ENCODE measurements at regions not wholly inside any gene's neighbourhood (a gene's known extent, or its start where the extent isn't known, plus 50 kb on each side); places are given as distances from the start of the nearest gene placed in this dataset.

DNA sequence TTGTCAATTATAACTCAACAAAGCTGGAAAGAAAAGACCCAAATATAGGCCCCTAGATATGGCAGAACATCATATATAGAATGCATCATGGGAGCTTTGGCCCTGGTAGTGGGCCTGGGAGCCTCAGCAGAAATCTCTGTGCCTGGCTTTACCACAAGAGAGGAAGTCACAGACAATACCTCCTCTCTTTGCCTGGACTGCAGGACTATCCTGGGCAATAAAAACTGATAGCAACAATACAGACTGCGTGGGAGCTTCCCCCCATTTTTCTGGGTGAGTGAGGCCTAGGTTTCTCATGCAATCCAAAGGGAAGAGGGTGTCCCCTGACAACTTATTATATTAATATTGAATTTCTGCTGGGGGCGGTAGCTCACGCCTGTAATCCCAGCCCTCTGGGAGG, 64.0 kb upstream of the NFKB1 start:
- Histone ChIP-seq H3K4me1 (ENCODE audit: insufficient read depth) (peaks cover 4% of the 10 kb centered on the region), H3K36me3 (no peaks in the 10 kb centered on the region), H3K27me3 (no peaks in the 10 kb centered on the region), H3K9me3 (no peaks in the 10 kb centered on the region), H3K4me3 (no peak overlapping the region), H3K27ac (no peak overlapping the region)
- DNase-seq: no peak
- TF ChIP-seq, protein P1, sequence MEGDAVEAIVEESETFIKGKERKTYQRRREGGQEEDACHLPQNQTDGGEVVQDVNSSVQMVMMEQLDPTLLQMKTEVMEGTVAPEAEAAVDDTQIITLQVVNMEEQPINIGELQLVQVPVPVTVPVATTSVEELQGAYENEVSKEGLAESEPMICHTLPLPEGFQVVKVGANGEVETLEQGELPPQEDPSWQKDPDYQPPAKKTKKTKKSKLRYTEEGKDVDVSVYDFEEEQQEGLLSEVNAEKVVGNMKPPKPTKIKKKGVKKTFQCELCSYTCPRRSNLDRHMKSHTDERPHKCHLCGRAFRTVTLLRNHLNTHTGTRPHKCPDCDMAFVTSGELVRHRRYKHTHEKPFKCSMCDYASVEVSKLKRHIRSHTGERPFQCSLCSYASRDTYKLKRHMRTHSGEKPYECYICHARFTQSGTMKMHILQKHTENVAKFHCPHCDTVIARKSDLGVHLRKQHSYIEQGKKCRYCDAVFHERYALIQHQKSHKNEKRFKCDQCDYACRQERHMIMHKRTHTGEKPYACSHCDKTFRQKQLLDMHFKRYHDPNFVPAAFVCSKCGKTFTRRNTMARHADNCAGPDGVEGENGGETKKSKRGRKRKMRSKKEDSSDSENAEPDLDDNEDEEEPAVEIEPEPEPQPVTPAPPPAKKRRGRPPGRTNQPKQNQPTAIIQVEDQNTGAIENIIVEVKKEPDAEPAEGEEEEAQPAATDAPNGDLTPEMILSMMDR (IDR thresholded peaks at IDR 0.05): no peak
- TF ChIP-seq POLR2A (IDR thresholded peaks at IDR 0.05): no peak
- TF ChIP-seq EP300 (IDR thresholded peaks at IDR 0.05): no peak
- intact Hi-C loops (cut with DNase I): loop anchor here in 2 of 4 donors (10.0 kb wide), 1 partner anchor 658 kb away; the partner anchor contains the start of gene BDH2 (in 2 of the 2)
- 78 to 100% (median 84%) methylated on average over 3 of the region's 3 CpGs for WGBS, 3 donors

DNA sequence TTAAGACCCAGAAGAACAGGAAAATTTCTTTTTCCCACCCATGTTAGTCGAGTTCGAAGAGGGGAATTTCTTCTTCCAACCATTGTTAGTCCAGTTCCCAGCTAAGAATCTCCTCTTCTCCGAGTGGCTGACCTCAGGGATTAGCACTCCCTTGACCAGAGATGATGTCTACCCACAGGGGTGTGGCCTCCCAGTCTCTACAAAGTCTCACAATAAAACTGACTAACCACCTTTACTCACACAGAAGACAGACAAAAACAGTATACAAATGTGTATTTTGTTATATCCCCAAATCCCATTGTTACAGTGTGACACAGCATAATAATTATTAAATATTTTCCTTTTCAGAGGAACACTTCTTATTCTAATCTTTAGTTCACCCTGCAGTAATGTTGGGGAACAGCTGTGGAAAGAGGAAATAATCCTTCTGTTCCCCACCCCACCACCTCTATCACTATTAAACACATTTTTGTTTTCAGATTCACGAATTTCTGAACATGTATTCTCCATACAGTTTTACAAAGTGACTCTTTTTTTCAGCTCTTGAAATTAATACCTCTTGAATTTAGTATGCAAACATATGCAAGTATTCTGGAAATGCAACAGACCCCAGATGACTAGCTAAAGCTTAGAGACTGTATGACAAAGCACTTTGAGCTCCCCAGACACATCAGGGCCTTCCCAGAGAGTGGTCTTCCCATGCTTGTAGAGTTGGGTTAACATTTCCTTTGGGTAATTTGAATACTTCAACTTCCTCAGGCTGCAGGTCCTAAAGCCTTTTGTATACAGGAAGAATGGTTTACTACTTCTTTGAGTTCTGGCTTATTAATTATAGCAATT, 62.5 kb upstream of the NFKB1 start:
- no peaks in the 10 kb centered on the region for H3K27me3 ChIP-seq
- H3K4me3 ChIP-seq: no peak overlapping the region
- 43 to 57% (median 55%) methylated on average over 4 of the region's 4 CpGs for WGBS, 3 donors
- no peaks in the 10 kb centered on the region for H3K9me3 ChIP-seq
- no peak for TF ChIP-seq POLR2A (IDR thresholded peaks at IDR 0.05)
- TF ChIP-seq, protein P1 (IDR thresholded peaks at IDR 0.05): no peak
- intact Hi-C loops (cut with DNase I): loop anchor here in 2 of 4 donors (10.0 kb wide), 1 partner anchor 656 kb away; the partner anchor contains the start of gene BDH2 (in 2 of the 2)
- H3K27ac ChIP-seq: peak overlapping the region in 1 of 2 donors; percentile 57
- DNase-seq: no peak
- H3K4me1 ChIP-seq (ENCODE audit: insufficient read depth): peaks cover 4% of the 10 kb centered on the region
- H3K36me3 ChIP-seq: no peaks in the 10 kb centered on the region

DNA sequence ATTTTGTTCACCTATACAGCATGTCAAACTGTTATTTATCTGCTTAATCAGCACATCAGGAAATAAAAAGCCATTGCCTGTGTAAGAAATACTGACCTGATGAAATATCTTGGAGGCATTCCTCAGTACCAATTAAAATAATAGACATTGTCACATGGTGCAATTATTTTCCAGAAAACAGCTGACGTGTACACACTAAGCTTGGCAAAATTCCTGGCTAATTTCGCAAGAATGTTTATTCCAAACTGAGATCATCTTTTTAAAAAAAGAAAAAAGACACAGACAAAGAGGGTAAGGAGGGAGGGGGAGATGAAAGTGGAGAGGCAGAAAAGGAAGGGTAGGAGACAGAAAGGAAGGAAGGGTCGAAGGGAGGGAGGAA, 61.9 kb upstream of the NFKB1 start:
- peaks cover 4% of the 10 kb centered on the region for H3K4me1 ChIP-seq (ENCODE audit: insufficient read depth)
- 4 to 8% (median 4%) methylated on average over 3 of the region's 3 CpGs for WGBS, 3 donors
- no peak overlapping the region for H3K4me3 ChIP-seq
- peak overlapping the region in 1 of 2 donors; percentile 57 for H3K27ac ChIP-seq
- TF ChIP-seq EP300 (IDR thresholded peaks at IDR 0.05) (peak; percentile 74), POLR2A (IDR thresholded peaks at IDR 0.05) (no peak)
- TF ChIP-seq, protein P1 (IDR thresholded peaks at IDR 0.05): no peak
- H3K9me3 ChIP-seq: no peaks in the 10 kb centered on the region
- DNase-seq: peak in 2 of 5 donors; percentile 13 to 58
- H3K27me3 ChIP-seq: no peaks in the 10 kb centered on the region
- no peaks in the 10 kb centered on the region for H3K36me3 ChIP-seq
- intact Hi-C loops (cut with DNase I): loop anchor here in 2 of 4 donors (10.0 kb wide), 1 partner anchor 656 kb away; the partner anchor contains the start of gene BDH2 (in 2 of the 2)

DNA sequence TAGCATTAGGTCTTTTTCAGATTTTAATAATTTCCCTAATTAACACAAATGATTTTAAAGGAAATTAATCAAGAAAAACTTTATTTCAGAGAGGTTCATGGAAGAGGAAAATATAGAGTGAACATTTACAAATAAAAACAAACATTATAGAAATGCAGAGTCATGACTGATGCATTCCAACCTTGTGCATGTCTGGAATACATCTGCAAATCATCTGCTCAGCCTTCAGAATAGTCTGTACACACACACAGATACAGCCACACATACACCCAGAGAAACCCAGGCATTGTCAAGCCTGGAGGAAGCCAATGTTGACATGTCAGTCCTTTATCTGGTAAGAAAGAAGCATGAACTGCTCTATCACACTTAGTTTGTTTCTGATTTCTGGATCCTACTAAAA, 61.3 kb upstream of the NFKB1 start:
- Histone ChIP-seq H3K4me1 (ENCODE audit: insufficient read depth) (peaks cover 4% of the 10 kb centered on the region), H3K4me3 (no peak overlapping the region), H3K27ac (peak overlapping the region in 1 of 2 donors; percentile 9), H3K36me3 (no peaks in the 10 kb centered on the region), H3K9me3 (no peaks in the 10 kb centered on the region), H3K27me3 (no peaks in the 10 kb centered on the region)
- intact Hi-C loops (cut with DNase I): loop anchor here (10.0 kb wide), 3 partner anchors 175 to 655 kb away; partner anchors contain the start of genes BDH2 (in 2 of the 4) and SLC9B1 (in 2 of the 4)
- no peak for TF ChIP-seq EP300 (IDR thresholded peaks at IDR 0.05)
- TF ChIP-seq, protein P1 (IDR thresholded peaks at IDR 0.05): no peak
- no peak for TF ChIP-seq POLR2A (IDR thresholded peaks at IDR 0.05)
- DNase-seq: no peak

All from ovary (tissue), 7 donors.